DMS53 treated with DMSO at 0.1 percent for 48 hours (cell line): ENCODE measurements at regions not wholly inside any gene's neighbourhood (a gene's known extent, or its start where the extent isn't known, plus 50 kb on each side); places are given as distances from the start of the nearest gene placed in this dataset.
"Not testable (repeated sequence)": the region's sequence is repeated elsewhere in the genome, so short reads cannot be mapped to it uniquely, and the experiment has no call there.

Experiments used
- DNase-seq: peaks from one replicate; lab custom pipeline; 2025; ENCODE audit not compliant: unreplicated experiment; lab: John Stamatoyannopoulos, UW

DNA sequence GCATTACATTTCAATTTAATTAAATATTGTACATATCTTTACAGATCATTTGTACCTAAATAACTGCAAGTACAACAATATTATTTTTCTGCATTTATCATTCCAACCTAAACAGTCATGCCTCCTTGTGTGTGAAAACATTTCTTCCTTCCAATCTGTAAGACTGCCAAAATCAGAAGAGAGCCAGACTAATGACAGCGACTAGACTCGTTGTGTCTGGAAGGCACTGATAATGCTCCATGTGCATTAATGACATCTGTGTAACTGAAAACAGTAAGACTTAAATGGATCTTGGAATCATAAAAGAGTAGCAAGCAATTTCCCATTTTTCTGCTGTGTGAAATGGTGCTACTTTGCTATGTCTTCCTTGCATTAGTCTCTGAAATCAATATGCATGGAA is 278.0 kb upstream of the DSEL start:
- no peak for DNase-seq

DNA sequence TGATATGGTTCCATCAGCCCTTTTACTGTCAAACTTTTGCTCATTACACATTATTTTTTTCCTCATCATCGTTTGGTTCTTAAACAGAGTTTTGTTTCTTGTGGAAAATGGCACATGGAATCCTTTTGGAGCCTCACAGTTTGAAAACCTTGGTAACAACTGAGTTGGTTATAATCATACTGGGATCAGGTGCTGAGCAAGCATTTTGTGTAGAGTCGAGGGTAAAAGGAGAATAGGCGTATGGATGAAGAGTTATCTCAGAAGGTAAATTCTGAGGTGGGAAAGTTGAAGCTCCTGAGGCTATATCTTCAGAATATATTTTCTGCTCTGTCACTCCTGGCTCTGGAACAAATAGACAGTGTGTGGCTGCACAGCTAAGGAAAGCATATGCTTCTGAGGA is 274.0 kb upstream of the DSEL start:
- DNase-seq, result no peak

DNA sequence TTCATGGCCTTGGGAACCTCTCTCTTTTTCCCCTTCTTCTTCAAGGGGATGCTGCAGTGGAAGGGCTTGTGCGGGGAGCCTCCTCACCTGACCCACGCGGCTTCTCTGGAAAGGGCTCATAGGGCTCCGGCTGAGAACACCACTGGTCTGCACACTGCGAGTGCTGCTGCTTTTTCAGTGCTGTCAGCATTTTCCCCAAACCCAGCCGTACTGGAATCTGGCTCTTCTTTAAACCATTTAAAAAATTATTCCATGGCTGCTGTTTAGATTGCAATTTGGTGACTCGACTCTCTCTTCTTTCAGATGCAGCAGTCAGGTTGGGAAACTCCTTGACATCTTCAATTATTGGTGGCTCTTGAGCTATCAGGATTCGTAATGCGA is 272.6 kb upstream of the DSEL start:
- DNase-seq, result no peak

DNA sequence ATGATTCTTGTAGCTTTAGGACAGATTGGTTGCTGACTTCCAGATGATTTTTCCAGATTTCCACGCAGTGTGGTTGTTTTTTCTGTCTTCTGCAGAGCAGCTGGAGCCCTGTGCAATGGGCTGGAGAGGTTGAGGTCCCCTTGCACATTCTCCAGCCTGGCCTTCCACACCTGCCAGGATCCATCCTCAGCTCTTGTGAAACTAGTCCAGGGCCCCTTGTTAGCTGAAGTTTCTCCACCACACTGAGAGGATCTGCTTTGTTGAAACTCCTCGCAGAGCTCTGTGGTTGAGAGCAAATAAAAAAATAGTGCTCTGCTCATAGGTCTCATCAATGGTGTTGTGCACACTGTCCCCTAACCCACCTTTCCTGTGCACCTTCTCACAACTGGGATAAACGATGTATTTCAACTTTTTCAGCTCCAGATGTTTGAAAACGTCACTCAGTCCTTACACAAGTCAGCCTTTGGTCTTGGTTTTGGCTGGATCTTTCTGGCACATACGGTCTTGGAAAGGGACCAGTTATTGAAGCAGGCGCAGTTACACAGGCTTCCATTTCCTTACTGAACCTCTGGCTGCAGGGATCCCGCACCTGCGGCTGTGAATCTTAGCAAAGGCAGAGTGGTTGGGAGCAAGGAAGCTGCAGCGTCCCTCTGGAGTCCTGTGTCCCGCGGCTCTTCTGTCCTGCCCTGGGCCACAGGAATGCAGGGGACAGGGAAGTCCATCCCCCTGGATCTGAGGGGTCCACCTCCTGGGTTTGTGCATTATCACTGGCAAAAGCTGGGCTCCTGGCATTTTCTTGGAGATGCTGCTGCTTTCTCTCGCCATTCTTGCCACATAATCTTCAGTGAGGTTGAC is 272.0 kb upstream of the DSEL start:
- DNase-seq, result no peak

DNA sequence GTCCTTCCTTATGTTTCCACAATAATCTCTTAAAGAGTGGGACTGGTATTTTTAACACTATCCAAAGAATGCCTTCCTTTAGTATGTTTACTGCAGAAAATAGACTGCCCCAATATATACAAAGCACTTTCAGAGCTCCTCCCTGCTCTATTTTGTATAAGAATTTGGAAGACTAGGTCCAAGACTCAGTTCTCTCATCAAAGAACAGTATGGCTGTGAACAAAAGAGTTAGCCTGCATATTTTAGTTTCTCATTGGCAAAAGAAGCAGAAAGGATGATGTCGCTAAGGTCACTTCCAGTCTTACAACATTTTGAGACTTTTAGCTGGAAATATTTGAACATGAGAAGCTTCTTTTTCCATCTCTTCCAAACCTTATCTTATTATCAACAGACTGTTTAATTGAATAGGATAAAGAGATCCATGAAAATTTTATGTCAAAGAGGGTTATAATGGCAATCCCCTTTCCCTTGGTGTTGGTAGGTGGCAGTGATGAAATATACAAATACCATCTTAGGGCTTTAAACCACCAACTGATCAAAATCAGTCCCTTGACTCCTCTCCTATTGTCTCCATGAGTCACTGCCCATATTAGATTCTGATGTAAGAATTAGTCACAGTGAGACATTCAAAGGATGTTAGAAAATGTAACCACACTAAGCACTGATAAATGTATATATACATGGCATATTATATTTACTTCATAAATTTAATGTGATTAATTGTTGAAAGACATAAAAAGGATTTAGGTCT is 266.9 kb upstream of the DSEL start:
- DNase-seq, result peak; percentile 82

DNA sequence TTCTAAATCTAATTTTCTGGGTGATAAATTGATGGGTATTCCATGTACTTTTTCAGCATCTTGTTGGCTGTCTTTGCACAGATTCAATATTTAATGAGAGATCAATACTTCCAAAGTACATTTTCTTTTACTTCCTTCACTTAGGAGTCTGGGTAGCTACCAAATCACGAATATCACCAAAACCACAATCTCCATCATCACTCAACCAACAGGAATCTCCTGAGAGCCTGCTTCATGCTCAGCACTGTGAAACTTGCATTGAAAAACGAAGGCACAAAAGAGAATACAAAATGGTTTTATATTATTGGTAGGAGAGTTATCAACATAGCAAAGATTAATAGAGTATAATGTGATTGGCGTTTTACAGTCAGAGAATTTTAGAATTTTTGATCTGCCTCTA is 261.5 kb upstream of the DSEL start:
- no peak for DNase-seq

DNA sequence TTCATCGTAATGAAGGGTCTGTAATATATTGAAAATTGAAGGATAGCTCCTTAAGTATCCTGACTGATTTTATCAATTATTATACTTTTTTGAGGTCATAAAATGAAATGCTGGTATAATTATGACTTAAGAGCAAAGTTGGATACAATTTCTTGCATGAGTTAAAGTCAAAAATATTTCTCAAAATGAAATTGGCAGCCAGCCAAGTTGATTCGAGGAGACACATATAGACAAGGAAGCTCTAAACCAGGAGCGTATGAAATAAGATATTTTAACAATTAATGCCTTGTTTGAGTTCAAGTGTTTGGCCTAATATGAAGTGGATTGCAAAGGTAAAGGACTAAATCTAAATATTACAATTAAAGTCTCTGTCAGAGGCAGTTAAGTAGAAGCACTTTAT is 260.4 kb upstream of the DSEL start:
- peak; percentile 23 for DNase-seq

DNA sequence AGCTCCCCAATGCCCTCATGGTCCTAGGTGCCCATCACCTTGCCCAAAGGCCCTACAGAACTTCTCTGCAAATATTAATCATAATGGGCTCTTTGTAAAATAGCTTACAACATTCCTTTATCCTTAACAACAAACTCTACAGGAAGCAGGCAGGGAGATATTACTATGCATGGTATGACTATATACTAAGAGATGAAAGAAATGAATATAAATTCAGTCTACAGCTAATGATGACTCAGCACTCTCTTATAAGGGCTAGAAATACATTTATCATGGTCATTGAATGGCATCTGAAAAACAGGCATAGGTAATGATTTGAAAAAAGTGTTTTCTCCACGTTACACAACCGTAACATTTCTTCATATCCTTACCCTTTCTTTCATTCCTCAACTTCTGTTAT is 254.8 kb upstream of the DSEL start:
- DNase-seq, result no peak

DNA sequence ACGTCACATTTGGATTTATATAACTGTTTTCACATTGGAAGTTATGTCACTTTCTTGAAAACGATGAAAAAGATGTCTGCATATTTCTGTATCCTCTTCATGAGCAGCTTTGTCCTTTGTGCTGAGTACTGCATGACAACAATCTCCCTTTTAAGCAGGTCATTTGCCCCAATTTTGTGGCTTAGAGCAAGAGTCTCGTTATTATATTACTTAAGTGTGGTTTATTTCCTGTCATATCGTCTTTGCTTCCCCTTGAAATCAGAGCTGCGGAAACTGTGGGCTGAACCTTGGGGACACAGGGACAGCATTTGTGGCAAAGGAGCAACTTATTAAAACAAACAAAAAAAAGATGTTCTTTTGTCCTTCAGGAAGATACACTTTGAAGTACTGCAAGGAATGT is 254.0 kb upstream of the DSEL start:
- no peak for DNase-seq

DNA sequence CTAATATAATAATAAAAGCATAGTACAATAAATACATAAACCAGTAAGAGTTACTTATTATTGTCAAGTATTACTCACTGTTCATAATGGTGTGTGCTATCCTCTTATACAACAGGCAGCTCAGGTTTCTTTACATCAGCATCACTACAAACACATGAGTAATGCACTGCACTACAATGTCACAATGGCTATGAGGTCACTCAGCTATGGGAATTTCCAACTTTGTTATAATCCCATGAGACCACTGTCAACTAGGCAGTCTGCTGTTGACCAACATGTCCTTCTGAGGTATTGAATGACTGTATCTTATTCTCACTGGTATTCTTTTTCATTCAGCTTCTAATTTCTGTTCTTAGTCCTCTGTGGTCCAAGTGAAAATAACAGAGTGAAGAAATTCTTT is 250.4 kb upstream of the DSEL start:
- DNase-seq, result peak; percentile 98

DNA sequence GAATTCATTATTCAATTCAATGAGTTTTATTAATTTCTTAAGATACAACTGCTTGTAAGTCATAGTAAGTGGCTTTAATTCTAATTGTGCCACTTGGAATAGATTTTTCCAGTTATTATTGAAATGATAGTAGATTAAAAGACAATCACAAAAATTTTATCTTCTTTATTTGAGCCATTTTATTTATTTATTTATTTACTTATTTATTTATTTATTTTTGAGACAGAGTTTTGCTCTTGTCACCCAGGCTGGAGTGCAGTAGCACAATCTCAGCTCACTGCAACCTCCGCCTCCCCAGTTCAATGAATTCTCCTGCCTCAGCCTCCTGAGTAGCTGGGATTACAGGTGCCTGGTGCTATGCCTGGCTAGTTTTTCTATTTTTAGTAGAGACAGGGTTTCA is 235.7 kb upstream of the DSEL start:
- not testable (repeated sequence) for DNase-seq

DNA sequence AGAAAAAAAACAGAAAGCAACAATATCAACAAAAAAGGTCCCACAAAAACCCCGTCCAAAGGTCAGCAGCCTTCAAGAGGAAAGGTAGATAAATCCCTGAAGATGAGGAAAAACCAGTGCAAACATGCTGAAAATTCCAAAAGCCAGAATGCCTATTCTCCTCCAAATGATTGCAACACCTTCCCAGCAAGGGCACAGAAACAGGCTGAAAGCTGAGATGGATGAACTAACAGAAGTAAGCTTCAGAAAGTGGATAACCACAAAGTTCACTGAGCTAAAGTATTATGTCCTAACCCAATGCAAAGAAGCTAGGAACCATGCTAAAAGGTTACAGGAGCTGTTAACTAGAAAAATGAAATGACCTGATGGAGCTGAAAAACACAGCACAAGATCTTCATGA is 226.4 kb upstream of the DSEL start:
- DNase-seq, result no peak

DNA sequence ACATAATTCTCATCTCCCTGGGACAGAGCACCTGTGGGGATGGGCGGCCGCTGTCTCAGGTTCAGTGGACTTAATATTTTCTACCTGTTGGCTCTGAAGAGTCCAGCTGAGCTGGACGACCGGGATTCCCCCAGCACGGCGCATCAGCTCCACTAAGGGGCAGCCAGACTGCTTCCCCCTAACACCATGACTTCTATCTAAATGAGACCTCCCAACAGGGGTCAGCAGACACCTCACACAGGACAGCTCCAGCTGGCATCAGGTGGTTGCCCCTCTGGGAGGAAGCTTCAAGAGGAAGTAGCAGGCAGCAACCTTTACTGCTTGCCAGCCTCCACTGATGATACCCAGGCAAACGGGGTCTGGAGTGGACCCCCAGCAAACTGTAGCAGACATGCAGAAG is 226.0 kb upstream of the DSEL start:
- no peak for DNase-seq

DNA sequence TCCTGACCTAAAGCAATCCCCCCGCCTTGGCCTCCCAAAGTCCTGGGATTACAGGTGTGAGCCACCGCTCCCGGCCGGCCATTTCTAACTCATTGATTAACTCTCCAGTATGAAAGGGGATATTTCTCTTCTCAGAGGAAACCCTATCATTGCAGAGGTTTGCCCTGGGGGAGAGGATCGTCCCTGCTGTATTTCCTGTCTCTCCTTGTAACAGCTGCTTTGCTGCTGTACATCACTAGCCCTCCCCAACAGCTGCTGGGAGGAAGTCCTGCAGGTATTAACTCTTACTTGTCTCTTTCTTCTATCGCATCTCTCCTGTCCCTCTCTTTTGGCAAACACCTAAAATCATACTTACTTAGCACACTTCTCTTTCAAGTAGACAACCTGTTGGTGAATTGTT is 219.0 kb upstream of the DSEL start:
- no peak for DNase-seq

DNA sequence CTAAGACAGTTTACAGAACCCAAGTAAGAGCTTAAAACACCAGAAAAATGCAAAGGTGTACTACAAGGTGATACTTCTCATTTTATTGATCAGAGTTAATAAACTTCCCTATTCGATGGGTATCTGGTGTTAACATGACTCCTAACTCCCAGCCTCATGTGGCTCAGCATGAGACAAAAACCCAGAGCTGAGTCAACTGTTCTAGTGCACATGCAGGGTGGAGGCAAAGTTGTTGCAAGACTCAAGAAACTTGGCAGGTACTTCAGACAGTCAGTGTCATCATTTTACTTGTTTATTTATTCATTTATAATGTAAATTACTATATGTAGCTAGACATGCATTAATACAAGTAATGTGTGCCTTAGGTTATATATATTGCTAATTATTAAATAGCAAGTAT is 216.6 kb upstream of the DSEL start:
- DNase-seq, result no peak

DNA sequence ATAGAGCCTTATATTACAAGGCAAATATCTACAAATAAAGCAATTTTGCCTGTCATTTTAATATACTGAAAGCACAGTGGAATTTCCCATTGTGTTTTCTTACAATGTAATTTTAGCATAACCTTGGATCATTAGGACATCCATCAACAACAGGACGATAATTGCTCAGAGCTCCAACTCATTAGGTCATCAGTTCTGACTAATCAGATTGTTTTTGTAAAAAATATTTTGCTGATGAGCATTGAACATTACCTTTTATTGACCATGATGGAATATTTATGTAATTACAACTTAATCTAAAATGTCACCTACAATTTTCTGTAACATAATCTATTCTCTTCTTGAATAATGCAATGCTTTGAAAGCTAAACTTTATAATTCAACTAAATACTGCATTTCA is 215.3 kb upstream of the DSEL start:
- no peak for DNase-seq

DNA sequence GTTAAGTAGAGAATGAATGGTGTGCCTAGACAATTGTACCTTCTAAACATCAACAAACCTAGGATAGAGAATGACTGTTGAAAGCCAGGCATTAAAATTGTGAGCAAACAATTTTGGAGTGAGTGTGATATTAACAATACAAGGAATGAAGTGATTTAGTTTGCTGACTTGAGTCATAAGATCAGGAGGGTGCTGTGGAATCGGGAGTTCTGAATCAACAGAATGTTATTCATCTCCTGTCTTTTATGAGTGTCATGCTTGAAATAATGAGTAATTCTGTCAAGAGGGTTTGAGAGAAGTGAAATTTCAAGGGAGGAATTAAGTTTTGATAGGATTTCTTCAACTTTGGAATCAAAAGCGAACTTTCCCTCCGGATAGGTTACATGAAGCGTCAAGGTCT is 214.4 kb upstream of the DSEL start:
- peak; percentile 60 for DNase-seq

DNA sequence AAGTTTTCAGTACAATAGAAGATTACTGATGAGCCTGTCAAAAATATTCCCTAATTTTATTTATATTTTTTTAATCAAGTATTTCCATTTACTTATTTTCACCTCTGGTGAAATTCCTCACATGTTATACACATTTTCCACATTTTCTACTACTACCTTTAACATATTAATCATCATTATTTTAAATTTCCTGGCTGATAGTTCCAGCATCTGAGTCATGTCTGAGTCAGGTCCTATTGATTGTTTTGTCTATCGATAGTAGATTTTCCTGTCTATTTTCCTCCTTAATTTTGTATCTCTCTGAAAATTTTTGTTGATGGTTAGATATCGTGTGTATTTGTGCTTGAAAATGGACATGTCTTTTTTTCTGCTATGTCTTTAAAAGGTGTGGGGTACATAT is 211.8 kb upstream of the DSEL start:
- DNase-seq, result no peak

DNA sequence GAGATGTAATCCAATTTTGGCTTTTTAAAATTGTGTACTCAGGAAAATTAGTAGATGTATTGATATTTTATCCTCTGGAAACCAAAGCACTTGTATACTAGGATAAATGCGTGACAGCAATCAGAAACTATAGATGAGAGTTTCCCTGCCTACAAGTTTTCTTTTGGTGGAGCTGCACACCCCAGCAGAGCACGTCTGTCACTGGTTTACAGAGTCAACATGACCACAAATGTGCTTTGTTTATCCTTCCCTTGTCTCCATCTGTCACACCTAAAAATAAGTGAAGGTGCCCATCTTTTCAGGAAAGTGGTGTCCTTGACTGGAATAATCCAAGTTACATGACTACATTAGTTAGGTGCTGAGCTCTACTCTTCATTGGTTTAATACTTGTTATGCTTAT is 210.4 kb upstream of the DSEL start:
- DNase-seq, result peak; percentile 54

DNA sequence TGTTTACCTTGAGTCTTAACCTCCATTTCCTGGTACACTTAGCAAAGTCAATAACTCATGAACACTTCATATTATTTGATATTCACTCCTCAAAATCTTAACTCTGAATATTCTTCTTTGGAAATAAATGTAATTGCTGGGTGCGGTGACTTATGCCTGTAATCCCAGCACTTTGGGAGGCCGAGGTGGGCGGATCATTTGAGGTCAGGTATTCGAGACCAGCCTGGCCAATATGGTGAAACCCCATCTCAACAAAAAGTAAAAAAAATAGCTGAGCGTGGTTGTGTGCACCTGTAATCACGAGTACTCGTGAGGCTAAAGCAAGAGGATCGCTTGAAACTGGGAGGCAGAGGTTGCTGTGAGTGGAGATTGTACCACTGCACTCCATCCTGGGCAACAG is 201.3 kb upstream of the DSEL start:
- DNase-seq, result peak; percentile 58

DNA sequence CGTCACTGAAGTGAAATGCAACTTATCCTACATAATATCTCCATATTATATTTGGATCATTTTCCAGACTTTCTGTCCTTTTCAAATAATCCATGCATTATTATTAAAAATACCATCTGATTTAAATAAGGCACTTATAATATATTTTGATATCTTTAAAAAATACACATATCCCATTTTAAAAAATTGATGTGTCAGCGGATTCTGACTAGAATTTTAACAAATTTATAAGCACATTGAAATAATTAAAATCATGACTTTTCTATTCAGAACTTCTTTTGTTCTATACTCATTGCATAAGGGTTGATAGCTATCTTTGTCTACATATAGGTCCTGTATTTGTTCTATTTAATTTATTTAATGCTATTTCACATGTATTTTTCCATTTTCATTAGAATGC is 199.0 kb upstream of the DSEL start:
- DNase-seq, result no peak

DNA sequence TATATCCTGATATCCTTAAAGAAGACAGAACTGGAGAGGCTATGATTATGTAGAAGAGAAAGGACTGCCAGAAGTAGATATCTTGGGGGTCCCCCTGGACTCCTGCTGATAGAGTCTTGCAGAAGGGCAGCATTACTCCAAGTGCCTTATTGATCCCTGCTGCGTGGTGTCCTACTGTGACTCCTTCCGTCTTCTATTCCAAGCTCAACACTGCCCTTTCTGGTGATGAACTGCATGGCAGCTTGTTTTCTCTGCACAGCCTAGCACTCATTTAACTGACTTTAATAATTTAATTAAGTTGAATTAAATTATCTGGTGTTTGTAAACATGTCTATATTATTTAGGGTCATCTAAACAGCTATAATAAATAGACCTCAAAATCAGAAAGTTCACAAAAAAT is 194.1 kb upstream of the DSEL start:
- no peak for DNase-seq

DNA sequence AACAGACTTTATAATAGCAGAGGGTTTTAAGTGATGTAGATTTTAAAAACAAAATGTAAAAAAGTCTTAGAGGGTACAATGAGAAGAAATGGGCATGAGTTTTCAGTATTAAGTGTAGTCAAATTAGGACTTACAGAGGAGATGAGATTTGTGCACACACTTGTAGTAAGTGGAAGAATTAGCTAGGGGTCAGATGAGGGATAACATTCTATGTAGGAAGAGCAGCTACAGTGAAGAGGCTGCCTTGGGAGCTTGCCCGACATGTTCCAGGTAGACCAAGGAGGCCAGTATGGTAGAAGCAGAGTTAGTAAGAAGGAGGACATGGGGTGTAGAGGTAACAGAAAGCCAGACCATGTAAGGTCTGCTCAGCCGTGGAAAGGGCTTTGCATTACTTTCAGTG is 189.2 kb upstream of the DSEL start:
- DNase-seq, result peak; percentile 23
